ENCODE measurements at regions not wholly inside any gene's neighbourhood (a gene's known extent, or its start where the extent isn't known, plus 50 kb on each side); places are given as distances from the start of the nearest gene placed in this dataset.

GRCh38 chr2:117726747-117727146, 87.7 kb upstream of the DDX18 start:
- Histone ChIP-seq H3K4me1 (ENCODE audit: control insufficient read depth, insufficient read depth, low read length) (no peaks in the 10 kb centered on the region), H3K9me1 (ENCODE audit: insufficient read depth, low read length) (no peaks in the 10 kb centered on the region), H3K36me3 (ENCODE audit: control insufficient read depth, insufficient read depth, low read length) (no peaks in the 10 kb centered on the region), H2BK5ac (ENCODE audit: low read depth, low read length, poor library complexity, severe bottlenecking) (no peak overlapping the region), H3K4me2 (ENCODE audit: low read depth, low read length) (no peak overlapping the region), H4K8ac (ENCODE audit: low read depth in 2 of 2, low read length in 2 of 2) (no peak overlapping the region), H2BK120ac (ENCODE audit: low read depth, low read length) (no peak overlapping the region), H3K18ac (ENCODE audit: low read depth, low read length) (no peak overlapping the region), H3K79me1 (ENCODE audit: low read depth in 1 of 2, low read length in 2 of 2) (no peaks in the 10 kb centered on the region), H3K23ac (ENCODE audit: low read depth, low read length) (no peak overlapping the region), H4K20me1 (ENCODE audit: insufficient read depth, low read length) (no peaks in the 10 kb centered on the region), H2BK20ac (ENCODE audit: low read depth, low read length) (no peak overlapping the region), H2AK5ac (ENCODE audit: low read depth, low read length) (no peak overlapping the region), H2AK9ac (replicated peaks; ENCODE audit: low read depth, low read length, poor library complexity) (no peak overlapping the region), H3K27ac (ENCODE audit: insufficient read depth, low read length) (no peak overlapping the region), H3K4me3 (ENCODE audit: insufficient read depth, low read depth, low read length) (no peak overlapping the region), H3K9ac (ENCODE audit: low read depth, low read length) (no peak overlapping the region), H3K4ac (ENCODE audit: low read depth, low read length) (no peak overlapping the region), H3K14ac (replicated peaks; ENCODE audit: low read depth, low read length) (no peak overlapping the region), H3K56ac (ENCODE audit: extremely low read depth, insufficient read depth, low read length) (no peak overlapping the region), H4K91ac (ENCODE audit: insufficient read depth, low read depth, low read length) (no peak overlapping the region), H2BK15ac (ENCODE audit: low read depth, low read length) (no peak overlapping the region), H4K5ac (ENCODE audit: low read depth, low read length) (no peak overlapping the region), H3K9me3 (ENCODE audit: control insufficient read depth, insufficient read depth, low read length) (peaks cover 11% of the 10 kb centered on the region; the same call in 1 of the 2 replicates), H2AFZ (replicated peaks; ENCODE audit: low read length, poor library complexity) (no peak overlapping the region), H3K27me3 (ENCODE audit: control insufficient read depth, insufficient read depth, low read length) (no peaks in the 10 kb centered on the region)
- BruUV-seq (replicated peaks), result no TSS peak
- intact Hi-C loops (cut with micrococcal nuclease), result no loop called here
- dilution Hi-C loops (cut with HindIII; ENCODE audit: low sequenced_read_pairs, unreplicated experiment), result no loop called here
- POLR2A ChIA-PET (ENCODE audit: unreplicated experiment), result no interaction called here
- WGBS, 2 experiments (ENCODE audit: extremely low coverage in 2 of 2, insufficient read length in 1 of 2), result no CpG with 5 or more reads among the region's 5 CpGs
- DNase-seq, result no peak
- CTCF ChIA-PET, result no interaction called here
- no peak for ATAC-seq (ENCODE audit: low read depth)
- in situ Hi-C loops (cut with MboI; ENCODE audit: low sequenced_read_pairs), result no loop called here
- TF ChIP-seq RCOR1 (IDR thresholded peaks at IDR 0.05; ENCODE audit: insufficient replicate concordance, low read length), result no peak
- no peak for TF ChIP-seq POLR2A (IDR thresholded peaks at IDR 0.05; ENCODE audit: low read depth, low read length)
- no peak for TF ChIP-seq MAZ (IDR thresholded peaks at IDR 0.05; ENCODE audit: borderline replicate concordance, low read depth, low read length)
- TF ChIP-seq FOS (IDR thresholded peaks at IDR 0.05; ENCODE audit: low read depth, low read length), result no peak
- TF ChIP-seq MAFK (IDR thresholded peaks at IDR 0.05; ENCODE audit: low read depth, low read length), result no peak
- no peak for TF ChIP-seq USF2 (IDR thresholded peaks at IDR 0.05; ENCODE audit: low read depth, low read length)
- TF ChIP-seq CTCF (conservative IDR thresholded peaks at IDR 0.05; ENCODE audit: low read depth, low read length), result no peak
- TF ChIP-seq ELK1 (IDR thresholded peaks at IDR 0.05; ENCODE audit: borderline replicate concordance, low read depth, low read length), result no peak
- no peak for TF ChIP-seq NFE2L2 (IDR thresholded peaks at IDR 0.05; ENCODE audit: low read depth, low read length)
- no peak for TF ChIP-seq CEBPB (IDR thresholded peaks at IDR 0.05; ENCODE audit: low read depth, low read length)
- no peak for TF ChIP-seq CHD1 (IDR thresholded peaks at IDR 0.05; ENCODE audit: low read depth, low read length)
- no peak for TF ChIP-seq RFX5 (IDR thresholded peaks at IDR 0.05; ENCODE audit: low read depth, low read length)
- no peak for TF ChIP-seq BHLHE40 (IDR thresholded peaks at IDR 0.05; ENCODE audit: low read depth, low read length)
